Pancreas (tissue), 10 donors: ENCODE measurements at regions not wholly inside any gene's neighbourhood (a gene's known extent, or its start where the extent isn't known, plus 50 kb on each side); places are given as distances from the start of the nearest gene placed in this dataset.

Experiments
- ATAC-seq, 4 donors: fragments of 200-7000 bp; cut with Tn5 transposase; one replicate each; pipeline versions ENCODE4 v1.8.0 to v1.9.1; 2020; ENCODE audit warnings: mild to moderate bottlenecking in 4 of 4, moderate library complexity in 4 of 4
- DNase-seq, 6 donors: peaks; one replicate each; pipeline ENCODE4 v3.0.0-alpha.2; 2020
- FAIRE-seq: peaks from 2 replicates; lab custom pipeline; 2012; peaks lifted over from hg19 to GRCh38; lab: Jason Lieb, UNC
- H3K27ac ChIP-seq, 4 donors: fragments of 200-600 bp; sonication (generic); 1 replicate in 3 of 4; 2 replicates in 1 of 4; pipeline versions ENCODE4 v1.5.0 to v1.8.0; 2020
- H3K27me3 ChIP-seq, 4 donors: fragments of 200-600 bp; one replicate each; pipeline ENCODE4 v1.8.0; 2021
- H3K36me3 ChIP-seq, 3 donors: fragments of 200-600 bp; sonication (generic) in 1 of 3; one replicate each; pipeline versions ENCODE4 v1.5.0 to v1.8.0; 2020 to 2021
- H3K4me1 ChIP-seq, 3 donors: fragments of 200-600 bp; one replicate each; pipeline ENCODE4 v1.8.0; 2021
- H3K4me3 ChIP-seq, 4 donors: fragments of 200-600 bp; sonication (generic) in 2 of 4; one replicate each; pipeline versions ENCODE4 v1.5.0 to v1.8.0; 2020 to 2021
- H3K9me3 ChIP-seq, 4 donors: fragments of 200-600 bp; one replicate each; pipeline ENCODE4 v1.8.0; 2021
- CTCF ChIP-seq, 4 donors: fragments of 200-600 bp; sonication (generic) in 3 of 4; IDR thresholded peaks; one replicate each; pipeline versions ENCODE4 v1.5.0 to v1.8.0; 2021; ENCODE audit warnings: antibody characterized with exemption in 4 of 4
- WGBS, 2 donors: extraction: QIAGEN DNeasy Blood & Tissue Kit; methylation state at CpG; one replicate each; pipeline ENCODE4 v1.1.7; 2013; 5-methylcytosine and 5-hydroxymethylcytosine counted together
- intact Hi-C, 3 donors: fragments of 100-400 bp; cut with DNase I; formaldehyde crosslinking; loops; one replicate each; pipeline versions ENCODE4 v1.11.1 to v1.14.2; 2022
- donor health status: healthy with polysubstance abuse.
- donor health status: DM: no; HTN: no; CAD: no; lungs with moderate emphysema.
- donor health status: DM: no; HTN: no; CAD: no.
- donor health status: control.
- donor health status: control.
- donor health status: Bipolar disorder and iron deficiency.
- donor health status: DM: yes; HTN: yes; CAD: no.
- donor health status: DM: no; HTN: no; CAD: no.
- donor health status: DM: no; HTN: no; CAD: no.
- donor health status: DM: yes; HTN: yes; CAD: no.

GRCh38 chr2:107281637-107282036 lies 395.7 kb upstream of the ST6GAL2 start:
- no peak for FAIRE-seq
- H3K4me3 ChIP-seq = no peak overlapping the region

GRCh38 chr2:107282135-107282534 lies 396.2 kb upstream of the ST6GAL2 start:
- no peak for ATAC-seq
- Histone ChIP-seq H3K4me1 (no peaks in the 10 kb centered on the region), H3K36me3 (no peaks in the 10 kb centered on the region), H3K9me3 (no peaks in the 10 kb centered on the region), H3K27me3 (no peaks in the 10 kb centered on the region), H3K27ac (no peak overlapping the region), H3K4me3 (no peak overlapping the region)
- FAIRE-seq = no peak
- TF ChIP-seq CTCF (IDR thresholded peaks at IDR 0.05) = no peak
- DNase-seq = no peak
- intact Hi-C loops = no loop called here

More at GRCh38 chr2:107281637-107282036, 395.7 kb upstream of the ST6GAL2 start:
- H3K9me3 ChIP-seq = no peaks in the 10 kb centered on the region
- no peak for DNase-seq
- intact Hi-C loops = no loop called here
- H3K36me3 ChIP-seq = no peaks in the 10 kb centered on the region
- H3K27me3 ChIP-seq = no peaks in the 10 kb centered on the region
- no peak for TF ChIP-seq CTCF (IDR thresholded peaks at IDR 0.05)
- no peak overlapping the region for H3K27ac ChIP-seq
- no peak for ATAC-seq
- WGBS, 2 donors = 61 to 93% methylated on average over 1 of the region's 1 CpG
- H3K4me1 ChIP-seq = no peaks in the 10 kb centered on the region

GRCh38 chr2:107285621-107286299 lies 399.8 kb upstream of the ST6GAL2 start:
- DNase-seq = no peak
- Histone ChIP-seq H3K27ac (no peak overlapping the region), H3K4me3 (no peak overlapping the region), H3K27me3 (no peaks in the 10 kb centered on the region), H3K9me3 (no peaks in the 10 kb centered on the region), H3K36me3 (no peaks in the 10 kb centered on the region), H3K4me1 (no peaks in the 10 kb centered on the region)
- 75 to 86% methylated on average over 3 of the region's 3 CpGs for WGBS, 2 donors
- TF ChIP-seq CTCF (IDR thresholded peaks at IDR 0.05) = no peak
- FAIRE-seq = no peak
- intact Hi-C loops = no loop called here
- no peak for ATAC-seq

- Histone ChIP-seq H3K27ac (no peak overlapping the region), H3K27me3 (no peaks in the 10 kb centered on the region), H3K9me3 (no peaks in the 10 kb centered on the region), H3K4me3 (no peak overlapping the region), H3K4me1 (no peaks in the 10 kb centered on the region), H3K36me3 (no peaks in the 10 kb centered on the region)
- DNase-seq (no peak), FAIRE-seq (no peak), ATAC-seq (no peak)
- intact Hi-C loops = no loop called here
- 42 to 44% methylated on average over 3 of the region's 3 CpGs for WGBS, 2 donors
- TF ChIP-seq CTCF (IDR thresholded peaks at IDR 0.05) = no peak
Measured at GRCh38 chr2:107290041-107290440, 404.1 kb upstream of the ST6GAL2 start.

GRCh38 chr2:107303964-107304363 lies 418.0 kb upstream of the ST6GAL2 start:
- DNase-seq = no peak
- Histone ChIP-seq H3K36me3 (no peaks in the 10 kb centered on the region), H3K4me1 (no peaks in the 10 kb centered on the region), H3K27me3 (no peaks in the 10 kb centered on the region), H3K27ac (no peak overlapping the region), H3K9me3 (no peaks in the 10 kb centered on the region), H3K4me3 (no peak overlapping the region)
- TF ChIP-seq CTCF (IDR thresholded peaks at IDR 0.05) = no peak
- intact Hi-C loops = no loop called here
- no peak for FAIRE-seq
- WGBS, 2 donors = 36 to 59% methylated on average over 2 of the region's 2 CpGs
- no peak for ATAC-seq
